ENCODE measurements at regions not wholly inside any gene's neighbourhood (a gene's known extent, or its start where the extent isn't known, plus 50 kb on each side); places are given as distances from the start of the nearest gene placed in this dataset.
"Not testable (repeated sequence)": the region's sequence is repeated elsewhere in the genome, so short reads cannot be mapped to it uniquely, and the experiment has no call there.

- not testable (repeated sequence) for H3K4me3 ChIP-seq (ENCODE audit: low read length); H3K36me3 ChIP-seq (ENCODE audit: control insufficient read depth, insufficient read depth, low read length); H3K4me1 ChIP-seq (ENCODE audit: control insufficient read depth, insufficient read depth, low read length); DNase-seq; H3K27ac ChIP-seq (ENCODE audit: low read length); H3K9me3 ChIP-seq (ENCODE audit: control insufficient read depth, low read depth, low read length); H3K27me3 ChIP-seq (ENCODE audit: control insufficient read depth, insufficient read depth, low read length)
- no CpG with 5 or more reads among the region's 6 CpGs for WGBS (ENCODE audit: insufficient coverage, low lambda C conversion rate)
Measured at GRCh38 chr1:120465900-120466299, 51.1 kb downstream of the NBPF8 start.

GRCh38 chr1:120477663-120478062 lies 62.8 kb downstream of the NBPF8 start:
- not testable (repeated sequence) for H3K27ac ChIP-seq (ENCODE audit: low read length); H3K9me3 ChIP-seq (ENCODE audit: control insufficient read depth, low read depth, low read length); H3K27me3 ChIP-seq (ENCODE audit: control insufficient read depth, insufficient read depth, low read length); H3K4me1 ChIP-seq (ENCODE audit: control insufficient read depth, insufficient read depth, low read length); DNase-seq; H3K4me3 ChIP-seq (ENCODE audit: low read length); H3K36me3 ChIP-seq (ENCODE audit: control insufficient read depth, insufficient read depth, low read length)
- no CpG with 5 or more reads among the region's 4 CpGs for WGBS (ENCODE audit: insufficient coverage, low lambda C conversion rate)

GRCh38 chr1:120478400-120478799 lies 63.6 kb downstream of the NBPF8 start:
- H3K4me3 ChIP-seq (ENCODE audit: low read length); DNase-seq; H3K36me3 ChIP-seq (ENCODE audit: control insufficient read depth, insufficient read depth, low read length); H3K9me3 ChIP-seq (ENCODE audit: control insufficient read depth, low read depth, low read length); H3K4me1 ChIP-seq (ENCODE audit: control insufficient read depth, insufficient read depth, low read length); H3K27me3 ChIP-seq (ENCODE audit: control insufficient read depth, insufficient read depth, low read length); H3K27ac ChIP-seq (ENCODE audit: low read length): not testable (repeated sequence)
- WGBS (ENCODE audit: insufficient coverage, low lambda C conversion rate): no CpG with 5 or more reads among the region's 5 CpGs

- DNase-seq; H3K36me3 ChIP-seq (ENCODE audit: control insufficient read depth, insufficient read depth, low read length); H3K27me3 ChIP-seq (ENCODE audit: control insufficient read depth, insufficient read depth, low read length); H3K27ac ChIP-seq (ENCODE audit: low read length); H3K4me3 ChIP-seq (ENCODE audit: low read length); H3K9me3 ChIP-seq (ENCODE audit: control insufficient read depth, low read depth, low read length); H3K4me1 ChIP-seq (ENCODE audit: control insufficient read depth, insufficient read depth, low read length): not testable (repeated sequence)
- WGBS (ENCODE audit: insufficient coverage, low lambda C conversion rate): no CpG with 5 or more reads among the region's 2 CpGs
Measured at GRCh38 chr1:120487542-120487941, 72.7 kb downstream of the NBPF8 start.

- peaks cover 10% of the 10 kb centered on the region for H3K36me3 ChIP-seq (ENCODE audit: control insufficient read depth, insufficient read depth, low read length)
- H3K27me3 ChIP-seq (ENCODE audit: control insufficient read depth, insufficient read depth, low read length); H3K9me3 ChIP-seq (ENCODE audit: control insufficient read depth, low read depth, low read length); H3K4me3 ChIP-seq (ENCODE audit: low read length); H3K27ac ChIP-seq (ENCODE audit: low read length); DNase-seq; H3K4me1 ChIP-seq (ENCODE audit: control insufficient read depth, insufficient read depth, low read length): not testable (repeated sequence)
- no CpG with 5 or more reads among the region's 8 CpGs for WGBS (ENCODE audit: insufficient coverage, low lambda C conversion rate)
Measured at GRCh38 chr1:120489217-120489616, 74.4 kb downstream of the NBPF8 start.

GRCh38 chr1:120497145-120497544 lies 82.3 kb downstream of the NBPF8 start:
- H3K4me1 ChIP-seq (ENCODE audit: control insufficient read depth, insufficient read depth, low read length); H3K27me3 ChIP-seq (ENCODE audit: control insufficient read depth, insufficient read depth, low read length); H3K36me3 ChIP-seq (ENCODE audit: control insufficient read depth, insufficient read depth, low read length); H3K9me3 ChIP-seq (ENCODE audit: control insufficient read depth, low read depth, low read length); H3K27ac ChIP-seq (ENCODE audit: low read length); H3K4me3 ChIP-seq (ENCODE audit: low read length); DNase-seq: not testable (repeated sequence)
- no CpG with 5 or more reads among the region's 3 CpGs for WGBS (ENCODE audit: insufficient coverage, low lambda C conversion rate)

GRCh38 chr1:120503284-120503683 lies 88.4 kb downstream of the NBPF8 start:
- H3K4me3 ChIP-seq (ENCODE audit: low read length); H3K27ac ChIP-seq (ENCODE audit: low read length); H3K4me1 ChIP-seq (ENCODE audit: control insufficient read depth, insufficient read depth, low read length); H3K36me3 ChIP-seq (ENCODE audit: control insufficient read depth, insufficient read depth, low read length); H3K9me3 ChIP-seq (ENCODE audit: control insufficient read depth, low read depth, low read length); H3K27me3 ChIP-seq (ENCODE audit: control insufficient read depth, insufficient read depth, low read length); DNase-seq: not testable (repeated sequence)
- no CpG with 5 or more reads among the region's 3 CpGs for WGBS (ENCODE audit: insufficient coverage, low lambda C conversion rate)

GRCh38 chr1:120506352-120506751 lies 91.5 kb downstream of the NBPF8 start:
- not testable (repeated sequence) for H3K4me1 ChIP-seq (ENCODE audit: control insufficient read depth, insufficient read depth, low read length); H3K4me3 ChIP-seq (ENCODE audit: low read length); H3K9me3 ChIP-seq (ENCODE audit: control insufficient read depth, low read depth, low read length); H3K27ac ChIP-seq (ENCODE audit: low read length); DNase-seq; H3K27me3 ChIP-seq (ENCODE audit: control insufficient read depth, insufficient read depth, low read length); H3K36me3 ChIP-seq (ENCODE audit: control insufficient read depth, insufficient read depth, low read length)
- no CpG with 5 or more reads among the region's 2 CpGs for WGBS (ENCODE audit: insufficient coverage, low lambda C conversion rate)

GRCh38 chr1:120508351-120508750 lies 93.5 kb downstream of the NBPF8 start:
- H3K27ac ChIP-seq (ENCODE audit: low read length): not testable (repeated sequence)

GRCh38 chr1:120509258-120509657 lies 94.4 kb downstream of the NBPF8 start:
- H3K27ac ChIP-seq (ENCODE audit: low read length); DNase-seq; H3K4me3 ChIP-seq (ENCODE audit: low read length); H3K4me1 ChIP-seq (ENCODE audit: control insufficient read depth, insufficient read depth, low read length); H3K9me3 ChIP-seq (ENCODE audit: control insufficient read depth, low read depth, low read length); H3K27me3 ChIP-seq (ENCODE audit: control insufficient read depth, insufficient read depth, low read length); H3K36me3 ChIP-seq (ENCODE audit: control insufficient read depth, insufficient read depth, low read length): not testable (repeated sequence)
- WGBS (ENCODE audit: insufficient coverage, low lambda C conversion rate): no CpG with 5 or more reads among the region's 5 CpGs

More at GRCh38 chr1:120508351-120508750, 93.5 kb downstream of the NBPF8 start:
- H3K9me3 ChIP-seq (ENCODE audit: control insufficient read depth, low read depth, low read length); H3K27me3 ChIP-seq (ENCODE audit: control insufficient read depth, insufficient read depth, low read length); H3K36me3 ChIP-seq (ENCODE audit: control insufficient read depth, insufficient read depth, low read length); DNase-seq; H3K4me1 ChIP-seq (ENCODE audit: control insufficient read depth, insufficient read depth, low read length); H3K4me3 ChIP-seq (ENCODE audit: low read length): not testable (repeated sequence)
- no CpG with 5 or more reads among the region's 3 CpGs for WGBS (ENCODE audit: insufficient coverage, low lambda C conversion rate)

GRCh38 chr1:120513099-120513498 lies 98.3 kb downstream of the NBPF8 start:
- not testable (repeated sequence) for H3K27ac ChIP-seq (ENCODE audit: low read length); H3K36me3 ChIP-seq (ENCODE audit: control insufficient read depth, insufficient read depth, low read length); DNase-seq; H3K27me3 ChIP-seq (ENCODE audit: control insufficient read depth, insufficient read depth, low read length); H3K9me3 ChIP-seq (ENCODE audit: control insufficient read depth, low read depth, low read length); H3K4me1 ChIP-seq (ENCODE audit: control insufficient read depth, insufficient read depth, low read length); H3K4me3 ChIP-seq (ENCODE audit: low read length)
- no CpG with 5 or more reads among the region's 1 CpG for WGBS (ENCODE audit: insufficient coverage, low lambda C conversion rate)

Measured in large intestine (tissue), 3 donors.